ENCODE measurements at regions not wholly inside any gene's neighbourhood (a gene's known extent, or its start where the extent isn't known, plus 50 kb on each side); places are given as distances from the start of the nearest gene placed in this dataset.
"Not testable (repeated sequence)": the region's sequence is repeated elsewhere in the genome, so short reads cannot be mapped to it uniquely, and the experiment has no call there.

GRCh38 chrX:137930533-137930932 is 364.6 kb downstream of the ZIC3 start:
- Histone ChIP-seq H3K9me3 (replicated peaks; ENCODE audit: control insufficient read depth, low read depth, low read length) (peaks cover 10% of the 10 kb centered on the region), H3K4me1 (ENCODE audit: control insufficient read depth, insufficient read depth, low read length) (no peaks in the 10 kb centered on the region), H3K4me3 (ENCODE audit: low read length) (no peak overlapping the region), H3K27me3 (ENCODE audit: control insufficient read depth, insufficient read depth, low read length) (no peaks in the 10 kb centered on the region), H3K27ac (ENCODE audit: low read length) (no peak overlapping the region), H3K36me3 (ENCODE audit: control insufficient read depth, insufficient read depth, low read length) (no peaks in the 10 kb centered on the region)
- no CpG with 5 or more reads among the region's 2 CpGs for WGBS (ENCODE audit: insufficient coverage)
- no peak for DNase-seq

GRCh38 chrX:137934214-137934613 is 368.3 kb downstream of the ZIC3 start:
- H3K4me1 ChIP-seq (ENCODE audit: control insufficient read depth, insufficient read depth, low read length); H3K9me3 ChIP-seq (replicated peaks; ENCODE audit: control insufficient read depth, low read depth, low read length); H3K4me3 ChIP-seq (ENCODE audit: low read length); H3K27ac ChIP-seq (ENCODE audit: low read length); DNase-seq; H3K27me3 ChIP-seq (ENCODE audit: control insufficient read depth, insufficient read depth, low read length); H3K36me3 ChIP-seq (ENCODE audit: control insufficient read depth, insufficient read depth, low read length): not testable (repeated sequence)
- 83% methylated on average over 1 of the region's 1 CpG for WGBS (ENCODE audit: insufficient coverage)

DNA sequence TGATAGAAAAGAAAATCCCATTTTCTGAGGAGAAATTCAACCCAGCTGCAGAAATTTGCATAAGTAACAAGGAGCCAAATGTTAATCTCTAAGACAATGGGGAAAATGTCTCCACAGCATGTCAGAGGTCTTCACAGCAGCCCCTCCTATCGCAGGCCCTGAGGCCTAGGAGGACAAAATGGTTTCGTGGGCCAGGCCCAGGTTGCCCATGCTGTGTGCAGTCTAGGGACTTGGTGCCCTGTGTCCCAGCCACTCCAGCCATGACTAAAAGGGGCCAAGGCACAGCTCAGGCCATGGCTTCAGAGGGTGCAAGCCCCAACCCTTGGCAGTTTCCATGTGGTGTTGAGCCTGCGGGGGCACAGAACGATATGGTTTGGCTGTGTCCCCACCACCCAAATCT is 369.0 kb downstream of the ZIC3 start:
- not testable (repeated sequence) for H3K9me3 ChIP-seq (replicated peaks; ENCODE audit: control insufficient read depth, low read depth, low read length); H3K4me1 ChIP-seq (ENCODE audit: control insufficient read depth, insufficient read depth, low read length); H3K27me3 ChIP-seq (ENCODE audit: control insufficient read depth, insufficient read depth, low read length); DNase-seq; H3K4me3 ChIP-seq (ENCODE audit: low read length); H3K36me3 ChIP-seq (ENCODE audit: control insufficient read depth, insufficient read depth, low read length); H3K27ac ChIP-seq (ENCODE audit: low read length)
- WGBS (ENCODE audit: insufficient coverage) = 58% methylated on average over 2 of the region's 4 CpGs

- Histone ChIP-seq H3K4me3 (ENCODE audit: low read length) (no peak overlapping the region), H3K36me3 (ENCODE audit: control insufficient read depth, insufficient read depth, low read length) (no peaks in the 10 kb centered on the region), H3K9me3 (replicated peaks; ENCODE audit: control insufficient read depth, low read depth, low read length) (no peaks in the 10 kb centered on the region), H3K27ac (ENCODE audit: low read length) (no peak overlapping the region), H3K4me1 (ENCODE audit: control insufficient read depth, insufficient read depth, low read length) (no peaks in the 10 kb centered on the region), H3K27me3 (ENCODE audit: control insufficient read depth, insufficient read depth, low read length) (peaks cover 2% of the 10 kb centered on the region)
- WGBS (ENCODE audit: insufficient coverage) = 60% methylated on average over 1 of the region's 6 CpGs
- DNase-seq = no peak
Observed at GRCh38 chrX:137945470-137945869, 379.5 kb downstream of the ZIC3 start.

- H3K27me3 ChIP-seq (ENCODE audit: control insufficient read depth, insufficient read depth, low read length) = peaks cover 2% of the 10 kb centered on the region
- H3K9me3 ChIP-seq (replicated peaks; ENCODE audit: control insufficient read depth, low read depth, low read length) = no peaks in the 10 kb centered on the region
- DNase-seq = no peak
- H3K36me3 ChIP-seq (ENCODE audit: control insufficient read depth, insufficient read depth, low read length) = no peaks in the 10 kb centered on the region
- H3K4me1 ChIP-seq (ENCODE audit: control insufficient read depth, insufficient read depth, low read length) = no peaks in the 10 kb centered on the region
- no peak overlapping the region for H3K4me3 ChIP-seq (ENCODE audit: low read length)
- H3K27ac ChIP-seq (ENCODE audit: low read length) = no peak overlapping the region
Observed at GRCh38 chrX:137969191-137969590, 403.3 kb downstream of the ZIC3 start.

DNA sequence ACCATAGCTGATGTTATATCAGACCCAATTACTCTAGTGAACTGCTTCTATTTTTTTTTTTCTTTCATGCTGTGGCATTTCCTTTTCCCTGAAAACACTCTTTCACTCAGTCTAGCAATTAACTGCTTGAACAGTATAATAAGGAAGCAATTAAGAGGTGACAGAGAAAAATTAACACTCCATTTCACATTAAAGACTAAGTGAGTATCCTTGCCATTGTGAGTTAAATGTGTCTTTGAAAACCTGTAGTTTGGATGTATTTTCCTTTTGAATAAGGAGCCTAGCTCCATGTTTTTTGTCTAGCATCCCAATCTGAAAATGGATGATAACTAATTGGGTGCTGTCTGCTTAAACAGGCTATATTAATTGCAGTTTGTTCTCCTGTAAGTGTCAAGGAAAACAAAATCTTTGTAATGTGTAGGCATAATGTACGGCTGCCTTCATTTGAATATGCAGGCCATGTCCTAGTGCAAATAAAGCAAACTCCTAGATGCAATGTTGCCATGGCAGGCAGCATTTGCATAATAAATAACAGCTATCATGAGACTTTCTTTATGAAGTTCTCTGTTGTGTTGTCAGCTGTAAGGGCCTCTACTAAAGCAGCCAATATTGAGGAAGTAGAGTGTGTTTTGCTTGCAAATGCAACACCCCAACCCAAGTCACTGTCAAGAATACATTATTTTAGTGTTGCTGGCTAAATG is 416.7 kb downstream of the ZIC3 start:
- no peaks in the 10 kb centered on the region for H3K27me3 ChIP-seq (ENCODE audit: control insufficient read depth, insufficient read depth, low read length)
- no peak for DNase-seq
- no peak overlapping the region for H3K27ac ChIP-seq (ENCODE audit: low read length)
- H3K4me3 ChIP-seq (ENCODE audit: low read length) = no peak overlapping the region
- no CpG with 5 or more reads among the region's 1 CpG for WGBS (ENCODE audit: insufficient coverage)
- no peaks in the 10 kb centered on the region for H3K9me3 ChIP-seq (replicated peaks; ENCODE audit: control insufficient read depth, low read depth, low read length)
- H3K4me1 ChIP-seq (ENCODE audit: control insufficient read depth, insufficient read depth, low read length) = no peaks in the 10 kb centered on the region
- H3K36me3 ChIP-seq (ENCODE audit: control insufficient read depth, insufficient read depth, low read length) = no peaks in the 10 kb centered on the region

DNA sequence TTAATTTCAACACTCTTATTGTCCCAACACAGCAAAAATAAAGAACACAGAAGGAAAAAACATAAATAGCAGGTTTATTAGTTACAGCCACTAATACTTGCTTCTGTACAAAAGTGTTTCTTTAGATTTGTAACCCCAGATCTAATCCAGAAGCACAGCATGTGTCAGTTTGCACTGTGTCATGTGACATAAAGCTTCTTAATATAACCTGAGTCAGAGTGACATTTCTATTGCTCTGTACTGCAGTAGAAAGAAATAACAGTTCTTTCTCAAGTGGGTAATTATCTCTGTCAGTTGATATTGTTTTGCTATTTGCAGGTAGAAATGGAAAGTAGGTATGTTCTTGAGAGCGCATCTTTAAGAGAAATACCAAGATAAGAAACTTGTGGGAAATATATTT is 422.5 kb downstream of the ZIC3 start:
- Histone ChIP-seq H3K36me3 (ENCODE audit: control insufficient read depth, insufficient read depth, low read length) (no peaks in the 10 kb centered on the region), H3K27ac (ENCODE audit: low read length) (no peak overlapping the region), H3K4me1 (ENCODE audit: control insufficient read depth, insufficient read depth, low read length) (no peaks in the 10 kb centered on the region), H3K27me3 (ENCODE audit: control insufficient read depth, insufficient read depth, low read length) (no peaks in the 10 kb centered on the region), H3K9me3 (replicated peaks; ENCODE audit: control insufficient read depth, low read depth, low read length) (no peaks in the 10 kb centered on the region), H3K4me3 (ENCODE audit: low read length) (no peak overlapping the region)
- no peak for DNase-seq
- 100% methylated on average over 1 of the region's 1 CpG for WGBS (ENCODE audit: insufficient coverage)

DNA sequence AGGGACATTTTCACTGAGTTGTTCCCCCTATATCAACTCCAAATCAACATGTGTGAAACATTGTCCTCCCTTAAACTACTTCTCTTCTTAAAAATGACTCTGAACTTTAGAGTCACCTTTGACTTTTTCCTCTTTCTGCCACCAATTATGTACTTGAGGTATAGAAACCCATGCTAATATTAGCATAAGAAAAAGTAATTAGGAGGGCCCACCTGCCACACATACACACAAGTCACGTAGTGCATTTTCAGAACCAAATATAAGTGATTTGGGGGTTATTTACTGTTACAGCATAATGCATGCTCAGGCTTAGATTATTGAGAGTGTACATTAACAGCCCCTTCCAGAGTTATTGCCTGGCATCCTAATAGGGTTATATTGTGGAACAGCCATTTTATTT is 432.7 kb downstream of the ZIC3 start:
- no peak overlapping the region for H3K4me3 ChIP-seq (ENCODE audit: low read length)
- H3K9me3 ChIP-seq (replicated peaks; ENCODE audit: control insufficient read depth, low read depth, low read length) = no peaks in the 10 kb centered on the region
- no CpG with 5 or more reads among the region's 1 CpG for WGBS (ENCODE audit: insufficient coverage)
- no peaks in the 10 kb centered on the region for H3K4me1 ChIP-seq (ENCODE audit: control insufficient read depth, insufficient read depth, low read length)
- H3K36me3 ChIP-seq (ENCODE audit: control insufficient read depth, insufficient read depth, low read length) = no peaks in the 10 kb centered on the region
- no peak for DNase-seq
- H3K27me3 ChIP-seq (ENCODE audit: control insufficient read depth, insufficient read depth, low read length) = peaks cover 10% of the 10 kb centered on the region
- H3K27ac ChIP-seq (ENCODE audit: low read length) = no peak overlapping the region

DNA sequence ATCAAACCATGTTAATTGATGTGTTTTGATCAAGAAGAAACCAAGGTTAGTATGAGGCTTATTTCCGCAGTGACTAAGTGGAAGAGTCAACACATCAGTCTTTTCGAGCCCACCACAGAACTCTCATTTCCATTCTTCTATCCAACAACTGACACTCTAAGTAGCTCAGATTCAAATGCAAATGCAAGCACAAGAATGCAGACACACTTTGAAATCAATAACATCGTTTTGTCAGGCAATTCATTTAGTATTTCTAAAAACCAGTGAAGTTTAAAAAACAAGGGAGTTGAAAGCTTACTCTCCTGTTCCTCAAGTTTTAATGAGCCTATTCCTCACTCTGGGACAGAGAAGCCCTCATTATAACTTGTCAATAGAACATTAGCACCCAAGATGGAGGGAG is 433.1 kb downstream of the ZIC3 start:
- H3K9me3 ChIP-seq (replicated peaks; ENCODE audit: control insufficient read depth, low read depth, low read length) = no peaks in the 10 kb centered on the region
- no peak overlapping the region for H3K4me3 ChIP-seq (ENCODE audit: low read length)
- no CpG with 5 or more reads among the region's 3 CpGs for WGBS (ENCODE audit: insufficient coverage)
- no peak overlapping the region for H3K27ac ChIP-seq (ENCODE audit: low read length)
- H3K4me1 ChIP-seq (ENCODE audit: control insufficient read depth, insufficient read depth, low read length) = no peaks in the 10 kb centered on the region
- H3K36me3 ChIP-seq (ENCODE audit: control insufficient read depth, insufficient read depth, low read length) = no peaks in the 10 kb centered on the region
- peaks cover 10% of the 10 kb centered on the region for H3K27me3 ChIP-seq (ENCODE audit: control insufficient read depth, insufficient read depth, low read length)
- no peak for DNase-seq

- Histone ChIP-seq H3K4me3 (ENCODE audit: low read length) (no peak overlapping the region), H3K27me3 (ENCODE audit: control insufficient read depth, insufficient read depth, low read length) (peaks cover 10% of the 10 kb centered on the region), H3K27ac (ENCODE audit: low read length) (no peak overlapping the region), H3K4me1 (ENCODE audit: control insufficient read depth, insufficient read depth, low read length) (no peaks in the 10 kb centered on the region), H3K36me3 (ENCODE audit: control insufficient read depth, insufficient read depth, low read length) (no peaks in the 10 kb centered on the region), H3K9me3 (replicated peaks; ENCODE audit: control insufficient read depth, low read depth, low read length) (no peaks in the 10 kb centered on the region)
- 40% methylated on average over 1 of the region's 3 CpGs for WGBS (ENCODE audit: insufficient coverage)
- no peak for DNase-seq
Observed at GRCh38 chrX:137999552-137999951, 433.6 kb downstream of the ZIC3 start.

GRCh38 chrX:138001226-138001625 is 435.3 kb downstream of the ZIC3 start:
- Histone ChIP-seq H3K4me3 (ENCODE audit: low read length) (no peak overlapping the region), H3K27me3 (ENCODE audit: control insufficient read depth, insufficient read depth, low read length) (peaks cover 10% of the 10 kb centered on the region), H3K9me3 (replicated peaks; ENCODE audit: control insufficient read depth, low read depth, low read length) (no peaks in the 10 kb centered on the region), H3K4me1 (ENCODE audit: control insufficient read depth, insufficient read depth, low read length) (no peaks in the 10 kb centered on the region), H3K27ac (ENCODE audit: low read length) (no peak overlapping the region), H3K36me3 (ENCODE audit: control insufficient read depth, insufficient read depth, low read length) (no peaks in the 10 kb centered on the region)
- no peak for DNase-seq
- WGBS (ENCODE audit: insufficient coverage) = no CpG with 5 or more reads among the region's 1 CpG

All from muscle of leg (tissue), 3 donors.